ENCODE measurements at regions not wholly inside any gene's neighbourhood (a gene's known extent, or its start where the extent isn't known, plus 50 kb on each side); places are given as distances from the start of the nearest gene placed in this dataset.

GRCh38 chr10:33016988-33017387 lies 59.0 kb upstream of the ITGB1 start:
- TF ChIP-seq POLR2AphosphoS5 (IDR thresholded peaks at IDR 0.05; ENCODE audit: borderline replicate concordance, low read depth, low read length), result no peak
- TF ChIP-seq EZH2 (IDR thresholded peaks at IDR 0.05), result no peak
- no peak for TF ChIP-seq FOXP2 (optimal IDR thresholded peaks at IDR 0.05; ENCODE audit: control extremely low read depth, extremely low read length, insufficient read depth)

All from SK-N-MC (cell line).